Uterus (tissue), 3 donors: ENCODE measurements at regions not wholly inside any gene's neighbourhood (a gene's known extent, or its start where the extent isn't known, plus 50 kb on each side); places are given as distances from the start of the nearest gene placed in this dataset.

Experiments used
- DNase-seq, 2 donors: peaks; one replicate each; pipeline ENCODE4 v3.0.0-alpha.2; 2019 to 2020
- H3K27ac ChIP-seq, 2 donors: fragments of 200-600 bp; sonication (generic); 1 replicate in 1 of 2; 2 replicates in 1 of 2; pipeline ENCODE4 v1.5.1; 2016 to 2018
- H3K27me3 ChIP-seq, 2 donors: fragments of 200-600 bp; sonication (generic); one replicate each; pipeline ENCODE4 v1.5.1; 2018 to 2019; ENCODE audit warnings: control low read depth in 1 of 2
- H3K36me3 ChIP-seq, 2 donors: fragments of 200-600 bp; sonication (generic); one replicate each; pipeline ENCODE4 v1.5.1; 2019; ENCODE audit warnings: control low read depth in 1 of 2
- H3K4me1 ChIP-seq, 2 donors: fragments of 200-600 bp; sonication (generic); one replicate each; pipeline ENCODE4 v1.5.1; 2018 to 2019; ENCODE audit warnings: control low read depth in 1 of 2
- H3K4me3 ChIP-seq, 2 donors: fragments of 200-600 bp; sonication (generic); 1 replicate in 1 of 2; 2 replicates in 1 of 2; pipeline ENCODE4 v1.5.1; 2018 to 2019; ENCODE audit warnings: mild to moderate bottlenecking in 1 of 2
- H3K9me3 ChIP-seq, 2 donors: fragments of 200-600 bp; sonication (generic); one replicate each; pipeline ENCODE4 v1.5.1; 2019; ENCODE audit warnings: control low read depth in 1 of 2
- POLR2A ChIP-seq, 2 donors: fragments of 450-650 bp; IDR thresholded peaks; one replicate each; pipeline ENCODE4 v1.6.1; 2016; ENCODE audit warnings: antibody characterized with exemption in 2 of 2, mild to moderate bottlenecking in 1 of 2, moderate library complexity in 1 of 2
- intact Hi-C: fragments of 100-400 bp; cut with DNase I; formaldehyde crosslinking; loops from one replicate; pipeline ENCODE4 v1.15.1; 2023; ENCODE audit warnings: low total_unique reads
- TF ChIP-seq, protein P1 (sequence below), 4 experiments: fragments of 200-600 bp in 2 of 4; fragments of 450-650 bp in 2 of 4; sonication (generic) in 2 of 4; IDR thresholded peaks; one replicate each; pipeline ENCODE4 v1.5.1; 2016 to 2019; ENCODE audit warnings: antibody characterized with exemption in 4 of 4, mild to moderate bottlenecking in 2 of 4, moderate library complexity in 1 of 4
- donor health status: DM: yes; HTN: yes; CAD: no.

- DNase-seq, result no peak
- H3K27ac ChIP-seq, result no peak overlapping the region
- H3K4me1 ChIP-seq, result no peaks in the 10 kb centered on the region
- intact Hi-C loops, result no loop called here
- no peaks in the 10 kb centered on the region for H3K27me3 ChIP-seq
- H3K36me3 ChIP-seq, result no peaks in the 10 kb centered on the region
- no peaks in the 10 kb centered on the region for H3K9me3 ChIP-seq
- TF ChIP-seq, protein P1, sequence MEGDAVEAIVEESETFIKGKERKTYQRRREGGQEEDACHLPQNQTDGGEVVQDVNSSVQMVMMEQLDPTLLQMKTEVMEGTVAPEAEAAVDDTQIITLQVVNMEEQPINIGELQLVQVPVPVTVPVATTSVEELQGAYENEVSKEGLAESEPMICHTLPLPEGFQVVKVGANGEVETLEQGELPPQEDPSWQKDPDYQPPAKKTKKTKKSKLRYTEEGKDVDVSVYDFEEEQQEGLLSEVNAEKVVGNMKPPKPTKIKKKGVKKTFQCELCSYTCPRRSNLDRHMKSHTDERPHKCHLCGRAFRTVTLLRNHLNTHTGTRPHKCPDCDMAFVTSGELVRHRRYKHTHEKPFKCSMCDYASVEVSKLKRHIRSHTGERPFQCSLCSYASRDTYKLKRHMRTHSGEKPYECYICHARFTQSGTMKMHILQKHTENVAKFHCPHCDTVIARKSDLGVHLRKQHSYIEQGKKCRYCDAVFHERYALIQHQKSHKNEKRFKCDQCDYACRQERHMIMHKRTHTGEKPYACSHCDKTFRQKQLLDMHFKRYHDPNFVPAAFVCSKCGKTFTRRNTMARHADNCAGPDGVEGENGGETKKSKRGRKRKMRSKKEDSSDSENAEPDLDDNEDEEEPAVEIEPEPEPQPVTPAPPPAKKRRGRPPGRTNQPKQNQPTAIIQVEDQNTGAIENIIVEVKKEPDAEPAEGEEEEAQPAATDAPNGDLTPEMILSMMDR (IDR thresholded peaks at IDR 0.05), result no peak
- TF ChIP-seq POLR2A (IDR thresholded peaks at IDR 0.05), result no peak
- H3K4me3 ChIP-seq, result no peak overlapping the region
These were observed 566.8 kb upstream of the TMPRSS15 start for GRCh38 chr21:18970416-18970815.

DNA sequence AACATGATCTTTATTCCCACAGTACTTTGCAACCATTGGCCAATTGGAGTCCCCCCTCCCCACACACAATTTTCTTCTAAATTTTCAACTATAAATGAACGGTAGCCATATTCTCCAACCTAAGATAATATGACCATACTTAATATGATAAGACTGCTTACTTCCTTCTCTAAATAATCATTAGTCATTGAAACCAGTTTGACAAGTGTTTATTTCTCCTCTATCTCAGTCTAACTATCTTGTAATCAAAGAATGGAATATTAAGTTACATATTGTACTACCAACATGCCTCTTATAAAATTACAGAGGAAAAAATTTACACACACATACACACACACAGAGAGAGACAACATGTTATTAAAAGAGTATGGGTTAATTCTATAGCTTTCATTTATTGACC is 567.4 kb upstream of the TMPRSS15 start:
- Histone ChIP-seq H3K4me3 (no peak overlapping the region), H3K9me3 (no peaks in the 10 kb centered on the region), H3K36me3 (no peaks in the 10 kb centered on the region), H3K4me1 (no peaks in the 10 kb centered on the region), H3K27ac (no peak overlapping the region), H3K27me3 (no peaks in the 10 kb centered on the region)
- DNase-seq, result no peak
- no peak for TF ChIP-seq POLR2A (IDR thresholded peaks at IDR 0.05)
- TF ChIP-seq, protein P1 (IDR thresholded peaks at IDR 0.05), result no peak
- intact Hi-C loops, result no loop called here

- DNase-seq, result no peak
- H3K27ac ChIP-seq, result no peak overlapping the region
- no peaks in the 10 kb centered on the region for H3K4me1 ChIP-seq
- no peak for TF ChIP-seq POLR2A (IDR thresholded peaks at IDR 0.05)
- TF ChIP-seq, protein P1 (IDR thresholded peaks at IDR 0.05), result no peak
- H3K27me3 ChIP-seq, result no peaks in the 10 kb centered on the region
- no peak overlapping the region for H3K4me3 ChIP-seq
- no peaks in the 10 kb centered on the region for H3K36me3 ChIP-seq
- intact Hi-C loops, result no loop called here
- H3K9me3 ChIP-seq, result no peaks in the 10 kb centered on the region
These were observed 582.0 kb upstream of the TMPRSS15 start for GRCh38 chr21:18985584-18985983.

- Histone ChIP-seq H3K27me3 (no peaks in the 10 kb centered on the region), H3K27ac (no peak overlapping the region), H3K36me3 (no peaks in the 10 kb centered on the region), H3K9me3 (no peaks in the 10 kb centered on the region), H3K4me3 (no peak overlapping the region), H3K4me1 (no peaks in the 10 kb centered on the region)
- no peak for DNase-seq
- intact Hi-C loops, result no loop called here
- TF ChIP-seq POLR2A (IDR thresholded peaks at IDR 0.05), result no peak
- TF ChIP-seq, protein P1 (IDR thresholded peaks at IDR 0.05), result no peak
These were observed 582.6 kb upstream of the TMPRSS15 start for GRCh38 chr21:18986197-18986596.

- TF ChIP-seq, protein P1 (IDR thresholded peaks at IDR 0.05), result no peak
- no peak for TF ChIP-seq POLR2A (IDR thresholded peaks at IDR 0.05)
- Histone ChIP-seq H3K27ac (no peak overlapping the region), H3K4me3 (no peak overlapping the region), H3K9me3 (no peaks in the 10 kb centered on the region), H3K36me3 (no peaks in the 10 kb centered on the region), H3K4me1 (no peaks in the 10 kb centered on the region), H3K27me3 (no peaks in the 10 kb centered on the region)
- intact Hi-C loops, result no loop called here
- no peak for DNase-seq
These were observed 584.0 kb upstream of the TMPRSS15 start for GRCh38 chr21:18987520-18988026.
